Rectal smooth muscle tissue (tissue), 1 donor: ENCODE measurements at regions not wholly inside any gene's neighbourhood (a gene's known extent, or its start where the extent isn't known, plus 50 kb on each side); places are given as distances from the start of the nearest gene placed in this dataset.

Source experiments
- H3K27ac ChIP-seq: one replicate; pipeline ENCODE4 v1.7.0; 2013; ENCODE audit warnings: low read depth, low read length, inconsistent platforms
- H3K27me3 ChIP-seq: one replicate; pipeline ENCODE4 v1.7.0; 2013; ENCODE audit warnings: low read length; ENCODE audit not compliant: control insufficient read depth, insufficient read depth
- H3K36me3 ChIP-seq: one replicate; pipeline ENCODE4 v1.7.0; 2013; ENCODE audit warnings: low read length; ENCODE audit not compliant: control insufficient read depth, insufficient read depth
- H3K4me1 ChIP-seq: one replicate; pipeline ENCODE4 v1.7.0; 2013; ENCODE audit warnings: low read length; ENCODE audit not compliant: control insufficient read depth, insufficient read depth
- H3K4me3 ChIP-seq: one replicate; pipeline ENCODE4 v1.7.0; 2013; ENCODE audit warnings: low read length
- H3K9ac ChIP-seq: one replicate; pipeline ENCODE4 v1.7.0; 2013; ENCODE audit warnings: low read length

DNA sequence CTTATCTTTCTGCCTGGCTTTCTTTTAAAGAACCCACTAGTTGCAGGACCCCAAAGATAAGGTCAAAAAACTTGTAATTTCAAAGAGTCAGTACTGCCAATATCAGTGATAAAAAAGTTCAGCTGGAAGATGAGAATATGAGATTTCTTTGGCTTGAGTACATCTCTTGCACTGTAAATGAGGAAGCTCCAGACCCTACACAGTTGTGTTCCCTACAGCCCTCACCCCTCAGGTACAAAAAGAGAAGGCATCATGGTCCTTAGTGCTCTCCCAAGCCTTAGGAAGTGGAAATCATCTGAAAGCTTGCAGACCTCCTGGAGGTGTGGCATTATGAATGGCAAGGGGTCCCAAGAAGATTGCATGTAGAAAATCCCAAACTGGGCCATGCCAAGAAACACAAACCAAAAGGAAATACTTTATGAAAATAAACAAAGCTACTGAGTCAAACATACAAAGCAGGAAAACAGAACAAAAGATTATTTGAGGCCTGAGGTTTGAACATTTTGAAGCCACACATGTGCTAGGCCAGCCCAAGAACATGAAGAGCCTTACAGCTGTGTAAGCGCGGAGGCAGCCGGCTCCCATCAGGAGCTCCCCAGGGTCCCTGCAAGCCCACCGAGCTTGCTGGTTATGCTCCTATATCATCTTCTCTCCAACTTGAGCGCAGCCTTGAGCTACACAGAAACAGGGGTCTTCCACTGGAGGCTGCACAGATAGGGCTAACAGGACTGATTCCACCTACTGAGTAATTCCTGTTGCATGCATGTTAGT, 217.0 kb downstream of the OSR1 start:
- Histone ChIP-seq H3K27ac (no peak overlapping the region), H3K9ac (no peak overlapping the region), H3K4me1 (no peaks in the 10 kb centered on the region), H3K4me3 (no peak overlapping the region), H3K36me3 (no peaks in the 10 kb centered on the region), H3K27me3 (no peaks in the 10 kb centered on the region)

DNA sequence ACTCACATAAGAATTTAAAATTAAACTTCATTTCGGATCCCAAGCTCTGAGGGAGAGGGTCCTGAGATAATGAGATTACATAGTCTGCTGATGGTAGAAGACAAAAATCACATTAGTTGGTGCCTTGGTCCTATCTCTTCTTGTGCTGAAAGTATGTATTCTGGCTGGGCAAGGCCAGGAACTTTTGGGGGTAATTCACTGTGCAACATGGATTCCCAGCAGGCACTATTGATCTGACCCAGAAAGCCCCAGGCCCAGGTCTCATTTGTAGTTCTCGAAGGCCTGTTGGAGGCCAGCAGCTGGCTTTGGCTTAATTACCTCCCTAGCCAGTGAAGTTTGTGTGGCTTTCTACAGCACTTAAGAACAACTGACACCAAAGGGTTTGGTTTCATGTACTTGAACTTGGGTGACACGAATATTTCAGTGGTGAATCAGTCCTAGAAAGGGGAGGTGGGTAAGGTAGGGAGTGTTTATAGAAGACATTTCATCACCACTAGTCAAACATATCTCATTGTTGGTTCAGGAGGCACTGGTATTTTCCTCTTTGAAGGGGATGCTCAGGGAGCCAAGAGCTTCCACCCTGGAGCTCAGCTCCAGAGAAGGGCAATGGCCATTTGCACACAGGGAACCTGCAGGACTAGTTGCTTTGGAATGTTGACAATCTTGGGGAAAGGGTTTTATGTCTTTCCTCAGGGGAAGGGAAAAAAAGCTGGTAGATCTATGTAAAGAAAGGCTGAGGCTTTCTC, 217.8 kb downstream of the OSR1 start:
- H3K27me3 ChIP-seq: no peaks in the 10 kb centered on the region
- no peaks in the 10 kb centered on the region for H3K4me1 ChIP-seq

DNA sequence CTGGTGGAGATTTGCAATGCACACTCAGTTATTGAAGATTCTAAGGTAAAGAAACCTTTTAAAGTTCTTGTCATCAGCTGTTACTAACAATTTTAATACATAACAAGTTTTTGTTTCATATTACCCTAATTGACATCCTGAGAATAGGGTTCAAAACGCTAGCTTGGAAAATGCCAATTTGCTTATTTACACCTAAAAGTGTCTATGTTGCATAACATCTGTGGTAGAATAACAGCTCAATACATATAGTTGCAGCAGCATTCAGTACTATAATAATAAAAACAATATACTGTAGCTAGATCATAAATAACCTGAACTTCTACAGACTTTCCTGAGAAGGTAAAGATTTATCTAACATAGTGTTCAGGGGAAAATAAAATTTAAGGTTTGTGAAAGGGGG, 219.0 kb downstream of the OSR1 start:
- H3K4me1 ChIP-seq: no peaks in the 10 kb centered on the region
- no peak overlapping the region for H3K9ac ChIP-seq
- no peak overlapping the region for H3K27ac ChIP-seq
- no peak overlapping the region for H3K4me3 ChIP-seq
- H3K27me3 ChIP-seq: no peaks in the 10 kb centered on the region
- H3K36me3 ChIP-seq: no peaks in the 10 kb centered on the region

More for the DNA sequence above, 217.8 kb downstream of the OSR1 start:
- no peak overlapping the region for H3K4me3 ChIP-seq
- no peak overlapping the region for H3K27ac ChIP-seq
- no peak overlapping the region for H3K9ac ChIP-seq
- H3K36me3 ChIP-seq: no peaks in the 10 kb centered on the region

DNA sequence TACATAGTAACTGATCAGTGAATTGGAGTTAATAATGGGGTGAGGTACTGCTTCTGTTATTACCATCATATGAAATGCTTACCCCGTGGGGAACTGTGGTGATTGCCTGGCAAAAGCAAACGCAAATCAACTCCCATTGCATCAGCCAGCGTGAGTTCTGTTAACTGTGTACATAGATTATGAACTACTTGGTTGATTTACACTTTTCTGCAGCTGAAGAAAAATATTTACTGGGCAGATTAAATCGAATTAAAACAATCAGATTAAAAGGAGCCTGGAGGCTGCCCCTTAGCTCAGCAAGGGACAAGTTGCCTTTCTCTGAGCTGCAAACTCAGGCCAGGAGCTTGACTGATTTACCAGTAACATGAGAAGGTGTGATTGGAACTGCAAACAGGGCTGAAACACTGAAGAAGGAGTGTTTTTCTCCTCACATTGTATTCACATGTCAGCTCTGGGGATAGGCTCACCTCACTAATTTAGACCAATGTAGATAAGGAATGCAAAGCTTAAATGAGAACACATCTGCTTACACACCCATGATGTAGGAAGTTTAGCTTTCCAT, 220.1 kb downstream of the OSR1 start:
- H3K4me3 ChIP-seq: no peak overlapping the region
- H3K4me1 ChIP-seq: no peaks in the 10 kb centered on the region
- no peaks in the 10 kb centered on the region for H3K36me3 ChIP-seq
- H3K27ac ChIP-seq: no peak overlapping the region
- H3K27me3 ChIP-seq: no peaks in the 10 kb centered on the region
- no peak overlapping the region for H3K9ac ChIP-seq

DNA sequence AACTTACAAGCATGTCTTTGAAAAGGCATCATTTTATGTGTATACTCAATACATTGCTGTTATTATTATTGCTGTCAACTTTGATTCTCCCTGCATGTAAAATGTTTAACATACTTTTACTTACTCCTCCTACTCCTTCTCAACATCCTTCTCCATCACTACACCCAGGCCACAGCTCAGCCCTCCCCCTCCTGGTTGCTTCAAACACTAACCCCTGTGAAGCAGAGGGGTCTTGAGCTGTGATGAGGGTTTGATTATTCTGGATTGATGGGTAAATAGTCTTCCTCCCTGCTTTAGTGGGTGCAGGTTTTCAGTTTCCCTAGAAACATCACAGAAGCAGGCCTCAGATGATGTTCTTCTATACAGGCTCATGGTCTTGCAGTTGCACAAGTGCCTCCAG, 221.0 kb downstream of the OSR1 start:
- no peak overlapping the region for H3K9ac ChIP-seq
- H3K36me3 ChIP-seq: no peaks in the 10 kb centered on the region
- no peak overlapping the region for H3K27ac ChIP-seq
- no peaks in the 10 kb centered on the region for H3K27me3 ChIP-seq
- no peak overlapping the region for H3K4me3 ChIP-seq
- no peaks in the 10 kb centered on the region for H3K4me1 ChIP-seq

DNA sequence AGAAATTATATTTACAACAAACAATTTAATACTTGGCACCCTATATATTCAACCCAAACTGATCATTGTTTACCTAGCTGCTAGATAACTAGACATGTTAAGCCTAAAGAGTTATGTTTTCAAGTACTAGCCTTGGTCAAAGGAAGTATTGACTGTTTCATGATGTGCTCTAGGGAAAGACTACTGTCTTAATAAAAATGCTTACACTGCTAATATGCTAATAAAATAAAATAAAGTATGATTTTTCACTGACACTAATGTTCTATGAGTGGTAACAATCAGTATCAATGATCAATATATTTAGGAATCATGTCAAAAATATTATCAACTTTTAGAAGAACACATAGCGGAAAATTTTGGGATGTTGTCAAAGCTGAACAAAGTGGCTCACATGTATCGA, 225.5 kb downstream of the OSR1 start:
- no peaks in the 10 kb centered on the region for H3K36me3 ChIP-seq
- no peaks in the 10 kb centered on the region for H3K27me3 ChIP-seq
- no peak overlapping the region for H3K27ac ChIP-seq
- H3K9ac ChIP-seq: no peak overlapping the region
- H3K4me3 ChIP-seq: no peak overlapping the region
- peaks cover 2% of the 10 kb centered on the region for H3K4me1 ChIP-seq

DNA sequence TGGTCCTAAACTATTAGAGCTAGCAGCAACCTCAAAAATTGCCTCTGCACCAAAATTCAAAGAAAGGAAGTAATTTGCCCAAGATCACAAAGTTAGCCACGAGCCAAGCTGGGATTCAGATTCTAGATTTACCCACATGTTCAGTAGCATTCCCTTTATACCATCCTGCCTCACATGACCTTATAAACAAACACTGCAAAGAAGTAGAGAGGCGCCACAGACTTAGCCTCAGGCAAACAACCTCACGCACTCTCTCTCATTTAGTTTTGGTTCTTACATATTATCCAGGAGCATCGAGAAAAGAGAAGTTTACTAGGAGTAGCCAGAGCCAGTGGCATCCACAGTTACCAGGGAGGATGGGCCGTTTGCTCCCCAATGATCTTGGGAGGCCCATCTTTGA, 226.6 kb downstream of the OSR1 start:
- H3K27ac ChIP-seq: no peak overlapping the region
- no peaks in the 10 kb centered on the region for H3K36me3 ChIP-seq
- H3K9ac ChIP-seq: no peak overlapping the region
- H3K4me1 ChIP-seq: peaks cover 2% of the 10 kb centered on the region
- no peak overlapping the region for H3K4me3 ChIP-seq
- H3K27me3 ChIP-seq: no peaks in the 10 kb centered on the region

DNA sequence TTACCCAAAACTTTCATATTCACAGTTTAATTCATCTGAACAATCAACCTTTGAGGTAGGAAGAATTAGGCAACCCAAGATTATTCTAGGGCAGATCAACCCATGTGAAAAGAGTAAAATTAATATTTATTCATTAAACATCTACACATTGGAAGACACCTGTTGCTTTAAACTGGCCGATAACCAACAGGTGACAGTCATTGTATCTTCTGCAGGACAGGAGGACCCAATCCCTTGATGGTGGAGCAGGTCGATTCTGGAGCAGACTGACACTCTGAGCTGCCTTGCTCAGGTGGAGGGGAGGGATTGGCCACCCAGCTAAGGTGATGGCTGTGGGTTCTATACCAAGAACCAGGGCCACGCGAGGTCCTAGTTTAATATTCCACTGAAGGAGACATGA, 230.3 kb downstream of the OSR1 start:
- Histone ChIP-seq H3K4me1 (peaks cover 2% of the 10 kb centered on the region), H3K27me3 (no peaks in the 10 kb centered on the region), H3K36me3 (no peaks in the 10 kb centered on the region), H3K9ac (no peak overlapping the region), H3K4me3 (no peak overlapping the region), H3K27ac (no peak overlapping the region)

DNA sequence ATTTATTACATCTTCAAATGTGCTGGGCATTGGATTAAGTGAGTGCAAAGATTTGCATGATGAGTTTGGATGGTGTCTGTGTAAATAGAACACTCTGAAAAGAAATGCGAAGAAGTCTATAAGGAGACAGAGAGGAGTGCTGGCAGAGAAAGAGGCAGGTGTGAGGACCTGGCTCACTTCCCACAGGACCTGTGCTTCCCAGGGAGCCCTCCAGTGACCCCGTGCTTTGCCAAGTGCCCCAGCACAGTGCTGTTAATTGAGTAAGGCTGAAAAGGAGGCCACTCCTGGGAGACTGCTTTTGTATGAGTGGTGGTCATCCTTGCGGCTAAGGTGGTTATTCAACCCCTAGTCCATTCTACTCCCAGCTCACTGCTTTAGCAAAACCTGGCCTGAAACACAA, 230.8 kb downstream of the OSR1 start:
- Histone ChIP-seq H3K9ac (no peak overlapping the region), H3K27me3 (no peaks in the 10 kb centered on the region), H3K4me1 (peaks cover 2% of the 10 kb centered on the region), H3K36me3 (no peaks in the 10 kb centered on the region), H3K27ac (no peak overlapping the region), H3K4me3 (no peak overlapping the region)

DNA sequence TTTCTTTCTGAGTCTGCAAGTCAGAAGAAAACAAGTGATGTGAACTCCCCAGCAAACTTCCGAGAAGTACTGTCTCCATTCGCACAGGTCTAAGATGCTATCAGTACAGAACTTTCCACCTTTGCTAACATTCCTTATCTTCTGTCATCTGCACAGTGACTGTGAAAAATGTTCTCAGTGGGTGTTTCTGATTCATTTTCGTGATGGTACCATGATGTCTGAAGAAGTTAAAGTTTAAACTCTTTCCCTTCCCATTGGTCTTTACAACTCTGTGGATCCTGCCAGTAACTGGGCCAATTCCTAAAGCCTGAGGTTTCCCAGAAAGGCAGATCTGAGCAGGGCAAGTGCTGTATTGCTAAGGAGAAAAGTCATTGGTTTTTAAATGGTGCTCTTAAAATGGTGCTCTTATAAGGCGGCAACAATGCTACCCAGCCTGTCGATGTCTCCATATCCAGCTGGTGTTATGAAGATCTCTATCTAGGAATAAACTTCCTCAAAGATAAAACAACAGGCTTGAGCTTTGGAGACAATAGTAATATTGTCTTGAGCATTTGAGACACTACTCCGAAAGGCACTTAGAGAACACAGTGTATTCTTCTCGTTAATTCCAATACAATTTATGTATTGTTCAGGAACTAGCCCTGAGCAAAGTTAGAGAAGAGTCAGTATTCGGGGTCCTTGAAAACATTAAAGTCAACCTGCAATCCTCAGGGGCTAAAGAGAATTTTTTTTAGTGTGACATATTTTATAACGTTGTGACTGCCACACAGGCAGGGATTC, 232.3 kb downstream of the OSR1 start:
- Histone ChIP-seq H3K9ac (no peak overlapping the region), H3K27me3 (no peaks in the 10 kb centered on the region), H3K27ac (no peak overlapping the region), H3K36me3 (no peaks in the 10 kb centered on the region), H3K4me3 (no peak overlapping the region), H3K4me1 (peaks cover 2% of the 10 kb centered on the region)

DNA sequence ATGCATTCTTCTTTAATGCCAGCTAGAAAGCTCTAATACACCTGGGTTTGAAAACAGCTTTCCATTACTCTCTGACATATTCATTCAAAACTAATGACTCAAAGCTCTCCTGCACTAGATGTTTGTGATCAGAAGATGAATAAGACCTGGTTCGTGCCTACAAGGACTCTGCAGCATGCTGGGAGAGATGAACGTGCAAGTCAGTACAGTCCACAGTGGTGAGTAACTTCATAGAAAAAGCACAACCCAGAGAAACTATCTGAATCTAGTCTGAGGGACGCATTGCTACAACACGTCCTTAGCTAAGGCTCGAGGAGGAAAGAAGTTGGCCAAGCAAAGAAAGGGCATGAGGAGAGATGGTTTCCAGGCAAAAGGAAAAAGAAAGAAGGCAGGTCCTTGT, 234.3 kb downstream of the OSR1 start:
- Histone ChIP-seq H3K4me1 (no peaks in the 10 kb centered on the region), H3K9ac (no peak overlapping the region), H3K27me3 (no peaks in the 10 kb centered on the region), H3K27ac (no peak overlapping the region), H3K36me3 (no peaks in the 10 kb centered on the region), H3K4me3 (no peak overlapping the region)

DNA sequence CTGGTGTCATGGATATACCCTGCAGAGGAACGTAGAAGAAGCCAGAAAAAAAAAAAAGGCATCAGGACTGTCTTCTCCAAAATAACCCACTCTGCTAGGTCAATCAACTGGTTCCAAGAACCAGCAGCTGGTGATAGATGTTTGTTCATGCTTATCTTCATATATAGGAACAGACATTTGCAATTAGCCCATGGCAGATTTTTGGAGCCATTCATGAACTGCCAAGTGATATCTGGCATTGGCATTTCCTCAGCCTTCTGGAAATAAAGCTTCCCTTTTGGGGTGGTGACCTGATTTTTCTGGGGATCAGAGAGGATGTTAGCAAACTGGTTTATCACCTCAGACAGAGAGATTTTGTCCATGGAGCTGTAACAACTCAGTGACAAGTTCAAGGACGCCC, 234.9 kb downstream of the OSR1 start:
- no peak overlapping the region for H3K4me3 ChIP-seq
- H3K9ac ChIP-seq: no peak overlapping the region
- H3K27me3 ChIP-seq: no peaks in the 10 kb centered on the region
- H3K27ac ChIP-seq: no peak overlapping the region
- H3K4me1 ChIP-seq: no peaks in the 10 kb centered on the region
- no peaks in the 10 kb centered on the region for H3K36me3 ChIP-seq
